NT2/D1 (cell line): ENCODE measurements at regions not wholly inside any gene's neighbourhood (a gene's known extent, or its start where the extent isn't known, plus 50 kb on each side); places are given as distances from the start of the nearest gene placed in this dataset.

ENCODE experiments used
- DNase-seq: peaks from one replicate; pipeline ENCODE4 v3.0.0-alpha.2; 2011; ENCODE audit warnings: low read depth, low spot score
- H3K27me3 ChIP-seq: 2 replicates; pipeline ENCODE4 v1.6.0; 2011; ENCODE audit warnings: mild to moderate bottlenecking; ENCODE audit not compliant: insufficient read length, insufficient read depth
- H3K36me3 ChIP-seq: 2 replicates; pipeline ENCODE4 v1.6.1; 2011; ENCODE audit warnings: mild to moderate bottlenecking, low read length, mixed read lengths; ENCODE audit not compliant: insufficient read depth, insufficient read length
- H3K4me1 ChIP-seq: 2 replicates; pipeline ENCODE4 v1.5.1; 2011; ENCODE audit not compliant: insufficient read depth, insufficient read length
- H3K4me3 ChIP-seq: 2 replicates; pipeline ENCODE4 v1.5.1; 2011; ENCODE audit warnings: low read depth; ENCODE audit not compliant: insufficient read length
- H3K9ac ChIP-seq: 2 replicates; pipeline ENCODE4 v1.6.0; 2011; ENCODE audit warnings: low read depth; ENCODE audit not compliant: insufficient read length
- H3K9me3 ChIP-seq: 2 replicates; pipeline ENCODE4 v1.5.1; 2011; ENCODE audit warnings: mild to moderate bottlenecking, low read length; ENCODE audit not compliant: insufficient read depth
- SUZ12 ChIP-seq: IDR thresholded peaks from 2 replicates; pipeline ENCODE4 v1.6.1; 2011; ENCODE audit not compliant: insufficient read length, insufficient read depth; ENCODE audit errors: extremely low read depth
- YY1 ChIP-seq: IDR thresholded peaks from 2 replicates; pipeline ENCODE4 v1.6.1; 2011; ENCODE audit not compliant: insufficient read length, insufficient read depth
- ZNF274 ChIP-seq: IDR thresholded peaks from 2 replicates; pipeline ENCODE4 v1.6.1; 2011; ENCODE audit warnings: mild to moderate bottlenecking, low read depth, low read length

GRCh38 chr3:8112587-8112986, 389.0 kb upstream of the LMCD1 start:
- Histone ChIP-seq H3K27me3 (no peaks in the 10 kb centered on the region), H3K9me3 (no peaks in the 10 kb centered on the region), H3K4me3 (no peak overlapping the region), H3K36me3 (no peaks in the 10 kb centered on the region), H3K9ac (no peak overlapping the region), H3K4me1 (peaks cover 4% of the 10 kb centered on the region)
- no peak for TF ChIP-seq YY1
- no peak for TF ChIP-seq SUZ12
- TF ChIP-seq ZNF274 = no peak
- DNase-seq = no peak

GRCh38 chr3:8113626-8114025, 388.0 kb upstream of the LMCD1 start:
- H3K9me3 ChIP-seq = no peaks in the 10 kb centered on the region
- DNase-seq = no peak
- no peak for TF ChIP-seq YY1
- no peak for TF ChIP-seq SUZ12
- no peak for TF ChIP-seq ZNF274
- H3K9ac ChIP-seq = no peak overlapping the region
- H3K27me3 ChIP-seq = no peaks in the 10 kb centered on the region
- H3K4me3 ChIP-seq = no peak overlapping the region
- peaks cover 4% of the 10 kb centered on the region for H3K4me1 ChIP-seq
- no peaks in the 10 kb centered on the region for H3K36me3 ChIP-seq

GRCh38 chr3:8128686-8129085, 372.9 kb upstream of the LMCD1 start:
- no peak for TF ChIP-seq YY1
- no peak for TF ChIP-seq SUZ12
- no peak for TF ChIP-seq ZNF274
- H3K9me3 ChIP-seq = peaks cover 4% of the 10 kb centered on the region; the same call in 1 of the 2 replicates
- H3K36me3 ChIP-seq = no peaks in the 10 kb centered on the region
- no peak overlapping the region for H3K9ac ChIP-seq
- no peak overlapping the region for H3K4me3 ChIP-seq
- no peaks in the 10 kb centered on the region for H3K4me1 ChIP-seq
- H3K27me3 ChIP-seq = no peaks in the 10 kb centered on the region
- no peak for DNase-seq

GRCh38 chr3:8136553-8136952, 365.1 kb upstream of the LMCD1 start:
- H3K4me1 ChIP-seq = no peaks in the 10 kb centered on the region
- H3K9ac ChIP-seq = no peak overlapping the region
- peaks cover 3% of the 10 kb centered on the region; the same call in 1 of the 2 replicates for H3K9me3 ChIP-seq
- DNase-seq = no peak
- TF ChIP-seq YY1 = no peak
- TF ChIP-seq SUZ12 = no peak
- TF ChIP-seq ZNF274 = no peak
- no peaks in the 10 kb centered on the region for H3K36me3 ChIP-seq
- no peaks in the 10 kb centered on the region for H3K27me3 ChIP-seq
- H3K4me3 ChIP-seq = no peak overlapping the region

GRCh38 chr3:8143186-8143585, 358.4 kb upstream of the LMCD1 start:
- no peak for DNase-seq
- Histone ChIP-seq H3K4me3 (no peak overlapping the region), H3K9ac (no peak overlapping the region), H3K4me1 (no peaks in the 10 kb centered on the region), H3K36me3 (no peaks in the 10 kb centered on the region), H3K27me3 (no peaks in the 10 kb centered on the region), H3K9me3 (no peaks in the 10 kb centered on the region)
- TF ChIP-seq YY1 (no peak), SUZ12 (no peak), ZNF274 (no peak)

- Histone ChIP-seq H3K27me3 (no peaks in the 10 kb centered on the region), H3K36me3 (no peaks in the 10 kb centered on the region), H3K4me3 (no peak overlapping the region), H3K9me3 (no peaks in the 10 kb centered on the region), H3K4me1 (no peaks in the 10 kb centered on the region), H3K9ac (no peak overlapping the region)
- DNase-seq = no peak
- TF ChIP-seq SUZ12 (no peak), YY1 (no peak), ZNF274 (no peak)
Measured at GRCh38 chr3:8145661-8146060, 356.0 kb upstream of the LMCD1 start.

GRCh38 chr3:8147711-8148110, 353.9 kb upstream of the LMCD1 start:
- no peak for TF ChIP-seq ZNF274
- TF ChIP-seq YY1 = no peak
- TF ChIP-seq SUZ12 = no peak
- Histone ChIP-seq H3K36me3 (no peaks in the 10 kb centered on the region), H3K9me3 (no peaks in the 10 kb centered on the region), H3K27me3 (no peaks in the 10 kb centered on the region), H3K9ac (no peak overlapping the region), H3K4me3 (no peak overlapping the region), H3K4me1 (no peaks in the 10 kb centered on the region)
- no peak for DNase-seq
